ENCODE measurements at regions not wholly inside any gene's neighbourhood (a gene's known extent, or its start where the extent isn't known, plus 50 kb on each side); places are given as distances from the start of the nearest gene placed in this dataset.

- no peak for TF ChIP-seq CTCF (IDR thresholded peaks at IDR 0.05)
- no peak for TF ChIP-seq POLR2A (IDR thresholded peaks at IDR 0.05)
Measured at GRCh38 chr2:134109246-134109645, 144.6 kb upstream of the MGAT5 start.
